SK-N-SH (cell line): ENCODE measurements at regions not wholly inside any gene's neighbourhood (a gene's known extent, or its start where the extent isn't known, plus 50 kb on each side); places are given as distances from the start of the nearest gene placed in this dataset.

Source experiments
- CHD2 ChIP-seq: fragments of 150-350 bp; IDR thresholded peaks from 2 replicates; pipeline ENCODE4 v1.6.1; 2018; ENCODE audit warnings: low read length; ENCODE audit not compliant: partially characterized antibody
- CTCF ChIP-seq: fragments of 200-600 bp; sonication (generic); IDR thresholded peaks from 2 replicates; pipeline ENCODE4 v1.6.1; 2017; ENCODE audit warnings: antibody characterized with exemption, mild to moderate bottlenecking, moderate library complexity
- JUND ChIP-seq: IDR thresholded peaks from 2 replicates; pipeline ENCODE4 v1.4.0; 2012
- MXI1 ChIP-seq: IDR thresholded peaks from 2 replicates; pipeline ENCODE4 v1.6.1; 2012; ENCODE audit warnings: mild to moderate bottlenecking, low read depth, low read length, improper control_type of control experiment

GRCh38 chr2:48066000-48066399 lies 159.7 kb upstream of the FBXO11 start:
- TF ChIP-seq CHD2: no peak
- no peak for TF ChIP-seq CTCF
- no peak for TF ChIP-seq MXI1
- TF ChIP-seq JUND: no peak
